Right renal pelvis (tissue), 4 donors: ENCODE measurements at regions not wholly inside any gene's neighbourhood (a gene's known extent, or its start where the extent isn't known, plus 50 kb on each side); places are given as distances from the start of the nearest gene placed in this dataset.
"Not testable (repeated sequence)": the region's sequence is repeated elsewhere in the genome, so short reads cannot be mapped to it uniquely, and the experiment has no call there.

Experiments
- DNase-seq, 4 donors: peaks; one replicate each; pipeline ENCODE4 v3.0.0-alpha.2; 2013; ENCODE audit warnings: low read depth in 4 of 4, low spot score in 3 of 4, missing footprints in 1 of 4

- not testable (repeated sequence) for DNase-seq
These were observed 714.5 kb upstream of the PITX2 start for GRCh38 chr4:111337186-111337876.

- no peak for DNase-seq
These were observed 736.7 kb upstream of the PITX2 start for GRCh38 chr4:111359602-111360001.

- DNase-seq, result no peak
These were observed 738.0 kb upstream of the PITX2 start for GRCh38 chr4:111360906-111361305.

DNA sequence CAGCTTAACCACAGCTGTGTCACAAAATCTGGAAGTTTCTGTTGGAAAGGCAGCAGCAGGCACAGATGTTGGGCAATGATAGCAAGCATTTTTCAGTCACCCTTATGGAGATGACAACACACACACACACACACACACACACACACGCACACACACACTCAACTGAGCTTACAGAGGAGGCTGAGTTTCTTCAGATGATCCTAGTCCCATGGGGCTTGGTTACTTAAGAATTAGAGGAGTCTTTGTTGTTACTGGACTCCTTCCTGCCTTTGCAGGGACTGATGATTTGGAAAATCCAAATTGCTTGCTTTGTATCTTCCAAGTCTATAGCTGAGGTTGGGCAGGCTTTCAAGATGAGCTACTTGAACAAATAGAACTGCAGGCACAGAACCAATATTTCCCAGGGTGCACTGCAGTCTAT is 740.1 kb upstream of the PITX2 start:
- DNase-seq, result no peak

GRCh38 chr4:111377880-111378279 is 755.0 kb upstream of the PITX2 start:
- DNase-seq, result not testable (repeated sequence)

DNA sequence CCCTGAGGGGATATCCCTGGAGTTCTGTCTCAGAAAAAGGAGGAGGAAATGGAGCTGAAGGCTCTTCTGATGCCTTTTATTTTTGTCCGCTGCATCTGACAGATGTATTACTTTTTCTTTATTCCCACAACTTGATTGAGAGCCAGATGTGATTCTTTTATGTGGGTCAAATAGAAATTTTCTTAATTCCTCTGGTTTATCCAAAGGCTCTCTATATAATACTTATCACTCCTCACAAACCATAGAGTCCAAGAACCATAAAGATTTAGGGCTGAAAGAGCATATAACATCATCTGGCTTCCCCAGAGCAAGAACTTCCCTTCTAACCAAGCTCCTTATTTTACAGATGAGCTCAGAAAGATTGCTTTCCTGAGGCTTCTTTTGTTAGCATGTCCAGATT is 756.7 kb upstream of the FAM241A start:
- no peak for DNase-seq

GRCh38 chr4:111391829-111392228 is 753.4 kb upstream of the FAM241A start:
- no peak for DNase-seq

DNA sequence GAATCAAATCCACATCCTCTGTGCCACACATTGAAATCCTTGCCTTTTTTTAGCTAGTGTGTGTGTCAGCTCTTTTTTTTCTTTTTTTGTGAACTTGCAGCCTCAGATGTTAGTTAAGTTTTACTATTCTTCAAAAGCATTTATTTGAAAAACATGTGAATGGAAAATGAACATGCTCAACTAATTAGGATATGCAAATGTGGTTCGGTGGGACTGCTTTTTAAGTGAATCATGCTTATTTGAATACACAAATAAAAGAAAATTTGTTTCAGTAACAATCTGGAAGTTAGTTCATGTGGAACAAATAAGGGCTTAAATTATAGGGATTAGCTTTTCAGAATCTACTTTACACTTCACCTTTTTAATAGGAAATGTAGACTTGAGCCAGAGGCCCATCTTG is 751.5 kb upstream of the FAM241A start:
- DNase-seq, result no peak

GRCh38 chr4:111398906-111399330 is 746.3 kb upstream of the FAM241A start:
- DNase-seq, result no peak

- DNase-seq, result no peak
These were observed 745.6 kb upstream of the FAM241A start for GRCh38 chr4:111399623-111400022.

DNA sequence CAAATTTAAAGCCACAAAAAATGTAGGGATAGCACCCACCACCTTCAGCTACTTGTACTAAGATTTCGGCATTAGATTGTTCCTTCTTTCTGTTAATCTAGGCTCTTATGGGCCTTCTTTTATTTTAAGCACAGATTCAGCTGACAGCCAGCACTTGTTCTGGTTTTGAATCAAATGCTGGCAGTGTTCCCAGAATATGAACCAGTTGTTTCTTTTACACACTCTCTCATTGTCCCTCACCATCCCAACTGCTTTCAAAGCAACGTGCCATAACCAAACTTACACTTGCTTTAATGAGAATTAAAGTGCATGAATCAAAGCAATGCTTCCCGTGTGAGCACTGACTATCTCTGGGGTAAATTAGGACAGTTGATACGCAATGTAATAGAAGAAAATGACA is 744.5 kb upstream of the FAM241A start:
- DNase-seq, result no peak

GRCh38 chr4:111404673-111405072 is 740.6 kb upstream of the FAM241A start:
- no peak for DNase-seq

DNA sequence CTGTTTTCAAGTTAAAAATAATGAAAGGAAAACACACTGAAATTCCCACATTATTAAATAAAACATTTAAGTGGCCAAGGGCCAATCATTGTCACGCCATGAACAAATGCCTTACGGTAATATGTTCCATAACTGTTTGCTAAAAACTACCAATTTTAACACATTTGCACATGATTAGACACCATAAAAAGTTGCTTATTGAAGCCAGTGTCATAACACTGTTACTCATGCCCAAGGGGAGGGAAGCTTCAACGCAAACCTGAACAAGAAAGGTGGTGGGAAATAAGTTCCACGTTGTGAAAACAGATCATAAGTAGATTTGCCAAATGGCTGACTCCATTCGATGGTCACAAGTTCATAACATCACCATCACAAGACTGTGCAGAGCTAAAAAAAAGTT is 739.3 kb upstream of the FAM241A start:
- DNase-seq, result no peak

DNA sequence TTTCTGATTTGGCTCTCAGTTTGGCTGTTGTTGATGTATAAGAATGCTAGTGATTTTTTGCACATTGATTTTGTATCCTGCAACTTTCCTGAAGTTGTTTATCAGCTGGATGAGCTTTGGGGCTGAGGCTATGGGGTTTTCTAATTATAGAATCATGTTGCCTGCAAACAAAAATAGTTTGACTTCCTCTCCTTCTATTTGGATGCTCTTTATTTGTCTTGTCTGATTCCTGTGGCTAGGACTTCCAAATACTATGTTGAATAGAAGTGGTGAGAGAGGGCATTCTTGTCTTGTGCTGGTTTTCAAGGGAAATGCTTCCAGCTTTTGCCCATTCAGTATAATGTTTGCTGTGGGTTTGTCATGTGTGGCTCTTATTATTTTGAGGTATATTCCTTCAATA is 734.7 kb upstream of the FAM241A start:
- DNase-seq, result no peak

DNA sequence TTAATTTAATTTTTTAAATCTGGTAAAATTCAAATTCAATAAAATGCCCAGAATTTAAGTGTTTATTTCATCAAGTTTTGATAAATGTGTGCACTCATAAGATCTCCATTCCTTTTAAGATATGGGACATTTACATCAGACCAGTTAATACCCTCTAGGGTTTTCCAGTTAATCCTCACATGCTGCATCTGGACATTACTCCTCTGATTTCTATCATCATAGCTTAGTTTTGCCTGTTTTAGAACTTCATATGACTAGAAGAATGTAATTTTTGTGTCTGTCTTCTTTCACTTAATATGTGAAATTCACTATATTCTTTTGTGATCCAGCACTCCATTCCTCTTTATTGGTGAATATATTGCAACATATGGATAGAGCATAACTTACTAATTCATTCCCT is 727.7 kb upstream of the FAM241A start:
- no peak for DNase-seq

GRCh38 chr4:111433441-111433840 is 711.8 kb upstream of the FAM241A start:
- DNase-seq, result no peak

DNA sequence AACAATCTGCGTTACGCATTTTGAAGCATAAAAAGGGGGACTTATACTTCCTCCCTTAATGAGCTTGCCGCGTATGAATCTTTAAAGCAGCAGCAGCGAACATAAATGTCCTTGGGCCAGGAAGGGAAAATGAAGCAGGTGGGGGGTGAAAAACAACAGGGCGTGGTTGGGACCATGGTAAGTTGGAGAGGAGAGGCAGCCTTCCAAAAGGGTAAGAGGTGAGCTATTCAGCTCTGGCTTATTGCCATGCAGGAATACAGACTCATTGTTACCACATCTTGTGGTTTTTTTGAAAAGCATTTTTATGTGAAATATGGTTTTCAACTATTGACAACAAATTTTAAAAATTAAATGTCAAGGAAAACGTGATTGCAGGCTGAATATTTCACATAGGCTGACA is 710.7 kb upstream of the FAM241A start:
- DNase-seq, result no peak

- no peak for DNase-seq
These were observed 709.1 kb upstream of the FAM241A start for GRCh38 chr4:111435986-111436744.

- no peak for DNase-seq
These were observed 703.6 kb upstream of the FAM241A start for GRCh38 chr4:111441687-111442086.

DNA sequence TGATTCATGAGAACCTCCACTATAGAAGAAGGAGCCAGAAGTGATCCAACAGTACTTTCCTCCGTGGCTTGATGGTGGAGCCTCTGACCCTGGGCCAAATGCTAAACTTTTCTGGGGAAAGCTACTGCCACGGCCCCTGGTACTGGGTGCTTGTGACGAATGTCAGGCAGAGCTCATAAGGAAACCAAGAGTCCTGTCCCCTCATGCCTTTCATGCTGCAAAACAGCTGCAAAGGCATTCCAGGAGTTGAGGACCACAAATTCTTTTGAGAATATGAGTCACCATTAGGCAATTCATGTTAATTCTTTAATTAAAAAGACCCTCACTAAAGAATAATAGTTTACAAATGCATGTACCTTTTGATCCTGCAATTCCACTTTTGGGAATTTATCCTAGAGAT is 700.4 kb upstream of the FAM241A start:
- DNase-seq, result not testable (repeated sequence)

DNA sequence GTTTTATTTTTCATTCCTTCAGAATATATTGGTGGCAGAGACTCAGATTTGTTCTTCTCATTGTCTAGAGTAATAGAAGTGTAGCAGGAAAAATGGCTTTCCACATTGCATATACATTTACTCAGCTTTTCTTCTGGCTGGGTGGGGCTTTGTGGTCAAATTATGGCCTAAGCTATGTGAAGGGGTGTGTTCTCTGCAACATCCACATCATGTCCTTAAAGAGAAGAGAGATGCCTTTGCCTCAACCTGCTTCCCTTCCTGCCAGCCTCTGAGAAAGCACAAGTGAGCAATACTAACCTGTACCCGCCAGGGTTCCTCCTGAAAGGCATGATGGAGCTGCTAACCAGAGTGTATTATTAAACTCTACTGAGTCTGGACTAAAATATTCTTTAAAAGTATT is 695.6 kb upstream of the FAM241A start:
- no peak for DNase-seq

DNA sequence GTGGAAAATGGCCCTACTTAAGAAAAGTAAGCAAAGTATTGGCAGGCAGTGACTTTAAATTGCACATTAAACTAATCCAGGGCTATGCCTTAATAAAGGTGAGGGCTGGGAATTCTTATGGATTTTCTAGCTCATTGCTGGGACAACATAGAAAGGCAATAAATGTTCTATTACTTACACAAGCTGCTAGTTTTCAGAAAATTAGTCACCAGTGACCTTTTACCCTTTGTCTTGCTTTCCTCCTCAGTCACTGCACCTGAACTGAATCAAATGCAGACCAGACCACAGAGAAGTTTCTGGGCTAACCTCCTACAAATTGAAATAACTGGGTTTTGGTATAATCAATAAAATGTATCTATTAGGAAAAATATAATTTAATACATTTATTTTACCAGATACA is 694.4 kb upstream of the FAM241A start:
- DNase-seq, result no peak
